SH-SY5Y (cell line): ENCODE measurements at regions not wholly inside any gene's neighbourhood (a gene's known extent, or its start where the extent isn't known, plus 50 kb on each side); places are given as distances from the start of the nearest gene placed in this dataset.

Source experiments
- GATA2 ChIP-seq: IDR thresholded peaks from 2 replicates; pipeline ENCODE4 v1.6.1; 2011; ENCODE audit warnings: mild to moderate bottlenecking, low read depth, low read length
- GATA3 ChIP-seq: IDR thresholded peaks from 2 replicates; pipeline ENCODE4 v1.6.1; 2011; ENCODE audit warnings: low read depth, mild to moderate bottlenecking, low read length, moderate library complexity

GRCh38 chr4:114036426-114036825, 57.0 kb upstream of the ARSJ start:
- no peak for TF ChIP-seq GATA2
- TF ChIP-seq GATA3 = no peak
